GM12878 (cell line): ENCODE measurements at regions not wholly inside any gene's neighbourhood (a gene's known extent, or its start where the extent isn't known, plus 50 kb on each side); places are given as distances from the start of the nearest gene placed in this dataset.
"Not testable (repeated sequence)": the region's sequence is repeated elsewhere in the genome, so short reads cannot be mapped to it uniquely, and the experiment has no call there.

Source experiments
- ATAC-seq: fragments of 200-7000 bp; cut with Tn5 transposase; 3 replicates; pipeline ENCODE4 v1.9.1; 2020; ENCODE audit warnings: mild to moderate bottlenecking, moderate library complexity
- BruUV-seq: library from RNA; stranded (reverse); fragments of 400-500 nt; replicated peaks from 2 replicates; lab custom pipeline; 2021; lab: Mats Ljungman, UMichigan
- CTCF ChIA-PET: fragments of 300-600 bp; sonication (Branson Sonifier 250); formaldehyde crosslinking; extraction: SDS; loops from one replicate; lab custom pipeline; 2021; ENCODE audit warnings: inconsistent platforms; lab: Yijun Ruan, JAX
- POLR2A ChIA-PET: fragments of 350-600 bp; formaldehyde crosslinking; extraction: SDS; loops from one replicate; lab custom pipeline; 2021; ENCODE audit warnings: inconsistent platforms; lab: Charles Lee
- RAD21 ChIA-PET: fragments of 300-600 bp; sonication (Branson Sonifier 250); formaldehyde crosslinking; loops from one replicate; lab custom pipeline; 2023; ENCODE audit warnings: antibody characterized with exemption; ENCODE audit not compliant: unreplicated experiment; lab: Charles Lee
- SMC1A ChIA-PET: fragments of 300-600 bp; sonication (Branson Sonifier 250); formaldehyde crosslinking; loops from one replicate; lab custom pipeline; 2023; ENCODE audit not compliant: unreplicated experiment, uncharacterized antibody; lab: Charles Lee
- DNase-seq: peaks from one replicate; pipeline ENCODE4 v3.0.0-alpha.2; 2011; ENCODE audit warnings: low read depth, low spot score
- FAIRE-seq: peaks from 3 replicates; lab custom pipeline; 2011; peaks lifted over from hg19 to GRCh38; lab: Jason Lieb, UNC
- H2AFZ ChIP-seq: 2 replicates; pipeline ENCODE4 v1.6.0; 2011; ENCODE audit warnings: low read depth, low read length, control low read depth; ENCODE audit not compliant: control insufficient read depth
- H3K27ac ChIP-seq: 2 replicates; pipeline ENCODE4 v1.5.1; 2011; ENCODE audit warnings: control low read depth; ENCODE audit not compliant: control insufficient read depth, insufficient read depth
- H3K27me3 ChIP-seq, 2 experiments: replicated peaks in 1 of 2; 2 replicates each; pipeline versions ENCODE4 v1.6.0 to v1.6.1; 2011; ENCODE audit warnings: low read length in 1 of 2; ENCODE audit not compliant: control insufficient read depth in 2 of 2, insufficient read depth in 2 of 2
- H3K36me3 ChIP-seq, 2 experiments: 2 replicates each; pipeline ENCODE4 v1.5.1; 2011; ENCODE audit warnings: low read length in 1 of 2; ENCODE audit not compliant: control insufficient read depth in 2 of 2, insufficient read depth in 2 of 2
- H3K4me1 ChIP-seq: 2 replicates; pipeline ENCODE4 v1.6.1; 2011; ENCODE audit warnings: mild to moderate bottlenecking, low read length, moderate library complexity, mixed read lengths; ENCODE audit not compliant: control insufficient read depth, insufficient read depth
- H3K4me2 ChIP-seq: 2 replicates; pipeline ENCODE4 v1.6.0; 2011; ENCODE audit warnings: control low read depth; ENCODE audit not compliant: control insufficient read depth, insufficient read depth
- H3K4me3 ChIP-seq: fragments of 200-600 bp; sonication (generic); 2 replicates; pipeline ENCODE4 v1.5.1; 2016
- H3K79me2 ChIP-seq: 2 replicates; pipeline ENCODE4 v1.6.0; 2011; ENCODE audit warnings: low read length; ENCODE audit not compliant: control insufficient read depth, insufficient read depth
- H3K9ac ChIP-seq: 2 replicates; pipeline ENCODE4 v1.8.0; 2011; ENCODE audit warnings: low read length, control low read depth, mixed read lengths; ENCODE audit not compliant: control insufficient read depth, insufficient read depth
- H3K9me3 ChIP-seq: replicated peaks from 3 replicates; pipeline ENCODE4 v1.5.1; 2011; ENCODE audit warnings: mild to moderate bottlenecking, low read length; ENCODE audit not compliant: control insufficient read depth, insufficient read depth
- H4K20me1 ChIP-seq: 2 replicates; pipeline ENCODE4 v1.6.0; 2011; ENCODE audit not compliant: control insufficient read depth, insufficient read depth
- CBFB ChIP-seq: IDR thresholded peaks from 2 replicates; pipeline ENCODE4 v1.6.1; 2016; ENCODE audit warnings: antibody characterized with exemption, low read depth
- GATAD2B ChIP-seq: fragments of 450-650 bp; conservative IDR thresholded peaks from 2 replicates; pipeline ENCODE4 v1.6.1; 2017; ENCODE audit warnings: low read depth, mild to moderate bottlenecking, moderate library complexity
- HCFC1 ChIP-seq: fragments of 150-350 bp; IDR thresholded peaks from 2 replicates; pipeline ENCODE4 v1.6.1; 2014; ENCODE audit warnings: low read length
- MYB ChIP-seq: fragments of 150-350 bp; IDR thresholded peaks from 2 replicates; pipeline ENCODE4 v1.6.1; 2014; ENCODE audit warnings: mild to moderate bottlenecking, low read depth, low read length, borderline replicate concordance
- NFYB ChIP-seq: IDR thresholded peaks from 2 replicates; pipeline ENCODE4 v1.6.1; 2011; ENCODE audit warnings: low read depth, mild to moderate bottlenecking, low read length, improper control_type of control experiment, moderate library complexity; ENCODE audit not compliant: insufficient read depth
- NR2F1 ChIP-seq: fragments of 450-650 bp; conservative IDR thresholded peaks from 2 replicates; pipeline ENCODE4 v1.6.1; 2017; ENCODE audit warnings: mild to moderate bottlenecking
- NRF1 ChIP-seq: conservative IDR thresholded peaks from 2 replicates; pipeline ENCODE4 v1.6.1; 2011; ENCODE audit warnings: mild to moderate bottlenecking, low read depth, low read length, improper control_type of control experiment
- POU2F2 ChIP-seq: IDR thresholded peaks from 3 replicates; pipeline ENCODE4 v1.6.1; 2011; ENCODE audit warnings: low read depth, mild to moderate bottlenecking, low read length, borderline replicate concordance
- SKIL ChIP-seq: fragments of 450-650 bp; IDR thresholded peaks from 2 replicates; pipeline ENCODE4 v1.6.1; 2017; ENCODE audit warnings: mild to moderate bottlenecking, low read depth, inconsistent platforms; ENCODE audit not compliant: poor library complexity, severe bottlenecking
- SMC3 ChIP-seq: IDR thresholded peaks from 2 replicates; pipeline ENCODE4 v1.6.1; 2011; ENCODE audit warnings: low read length, improper control_type of control experiment, borderline replicate concordance
- WGBS: methylation state at CpG from one replicate; pipeline ENCODE4 v1.1.6; 2016; ENCODE audit warnings: low lambda C conversion rate; ENCODE audit not compliant: insufficient replicate concordance, insufficient coverage; ENCODE audit errors: missing lambda C conversion rate; 5-methylcytosine and 5-hydroxymethylcytosine counted together
- in situ Hi-C: fragments of 300-500 bp; cut with MboI; formaldehyde crosslinking; loops from 9 replicates; pipeline ENCODE4 v1.14.3; 2018; ENCODE audit warnings: mixed read lengths
- intact Hi-C: fragments of 100-400 bp; cut with micrococcal nuclease; formaldehyde crosslinking; loops from one replicate; pipeline ENCODE4 v1.14.2; 2022; ENCODE audit not compliant: unreplicated experiment

GRCh38 chr2:210971431-210971830, 415.0 kb downstream of the CPS1 start (continued):
- TF ChIP-seq SKIL (no peak), CBFB (no peak), SMC3 (no peak), NFYB (no peak), POU2F2 (no peak), HCFC1 (no peak), MYB (no peak), NR2F1 (no peak), NRF1 (no peak), GATAD2B (no peak)

GRCh38 chr2:210986806-210987205, 430.4 kb downstream of the CPS1 start:
- H3K9me3 ChIP-seq, H3K9ac ChIP-seq, RAD21 ChIA-PET, H3K27me3 ChIP-seq, H3K4me3 ChIP-seq, in situ Hi-C loops, SMC1A ChIA-PET, H2AFZ ChIP-seq, POLR2A ChIA-PET, ATAC-seq, H3K36me3 ChIP-seq, BruUV-seq, H3K27ac ChIP-seq, H4K20me1 ChIP-seq, H3K79me2 ChIP-seq, H3K4me1 ChIP-seq, CTCF ChIA-PET, FAIRE-seq, intact Hi-C loops, H3K4me2 ChIP-seq, DNase-seq: not testable (repeated sequence)
- 5% methylated on average over 5 of the region's 5 CpGs for WGBS
